ENCODE measurements at regions not wholly inside any gene's neighbourhood (a gene's known extent, or its start where the extent isn't known, plus 50 kb on each side); places are given as distances from the start of the nearest gene placed in this dataset.
"Not testable (repeated sequence)": the region's sequence is repeated elsewhere in the genome, so short reads cannot be mapped to it uniquely, and the experiment has no call there.

DNA sequence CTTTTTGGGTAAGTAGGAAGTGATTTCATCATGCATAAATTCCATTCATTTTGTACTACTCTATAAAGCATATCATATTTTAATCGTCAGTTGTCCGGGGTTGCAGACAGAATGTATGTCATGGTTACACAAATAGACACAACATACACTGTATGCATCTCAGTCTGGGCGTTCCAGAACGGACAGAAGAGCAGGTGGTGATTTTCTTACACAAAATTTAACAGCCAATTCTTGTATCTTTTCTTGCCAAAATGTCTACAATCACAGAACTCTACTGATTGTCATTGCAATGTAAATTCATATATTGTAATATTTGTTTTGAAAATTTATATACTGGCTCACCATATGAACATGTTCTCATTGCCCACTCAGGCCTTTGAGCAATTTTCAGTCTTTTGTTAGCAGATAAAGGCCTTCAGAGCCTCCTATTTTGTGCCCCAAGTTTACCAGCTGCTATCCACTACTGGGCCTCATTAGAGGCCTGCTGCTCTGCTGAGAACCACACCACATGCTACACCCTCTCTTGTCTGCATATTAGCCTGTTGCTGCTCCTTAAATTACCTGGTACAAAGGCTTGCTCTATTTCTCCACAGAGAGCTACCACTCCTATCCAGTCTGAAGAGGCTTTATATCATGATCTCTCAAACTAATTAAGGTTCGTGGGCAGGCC, 61.5 kb downstream of the PRDM13 start:
- DNase-seq (ENCODE audit: low read depth): no peak
- TF ChIP-seq, protein P1, sequence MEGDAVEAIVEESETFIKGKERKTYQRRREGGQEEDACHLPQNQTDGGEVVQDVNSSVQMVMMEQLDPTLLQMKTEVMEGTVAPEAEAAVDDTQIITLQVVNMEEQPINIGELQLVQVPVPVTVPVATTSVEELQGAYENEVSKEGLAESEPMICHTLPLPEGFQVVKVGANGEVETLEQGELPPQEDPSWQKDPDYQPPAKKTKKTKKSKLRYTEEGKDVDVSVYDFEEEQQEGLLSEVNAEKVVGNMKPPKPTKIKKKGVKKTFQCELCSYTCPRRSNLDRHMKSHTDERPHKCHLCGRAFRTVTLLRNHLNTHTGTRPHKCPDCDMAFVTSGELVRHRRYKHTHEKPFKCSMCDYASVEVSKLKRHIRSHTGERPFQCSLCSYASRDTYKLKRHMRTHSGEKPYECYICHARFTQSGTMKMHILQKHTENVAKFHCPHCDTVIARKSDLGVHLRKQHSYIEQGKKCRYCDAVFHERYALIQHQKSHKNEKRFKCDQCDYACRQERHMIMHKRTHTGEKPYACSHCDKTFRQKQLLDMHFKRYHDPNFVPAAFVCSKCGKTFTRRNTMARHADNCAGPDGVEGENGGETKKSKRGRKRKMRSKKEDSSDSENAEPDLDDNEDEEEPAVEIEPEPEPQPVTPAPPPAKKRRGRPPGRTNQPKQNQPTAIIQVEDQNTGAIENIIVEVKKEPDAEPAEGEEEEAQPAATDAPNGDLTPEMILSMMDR (IDR thresholded peaks at IDR 0.05; ENCODE audit: insufficient read depth, low read depth, low read length, missing control alignments): no peak
- no peak overlapping the region for H3K4me3 ChIP-seq (ENCODE audit: low read length)

- H3K4me3 ChIP-seq (ENCODE audit: low read length): no peak overlapping the region
- TF ChIP-seq, protein P1 (IDR thresholded peaks at IDR 0.05; ENCODE audit: insufficient read depth, low read depth, low read length, missing control alignments): no peak
- no peak for DNase-seq (ENCODE audit: low read depth)
These were observed 83.5 kb downstream of the PRDM13 start for GRCh38 chr6:99689916-99690685.

GRCh38 chr6:99702287-99702686, 95.7 kb downstream of the PRDM13 start:
- DNase-seq (ENCODE audit: low read depth); H3K4me3 ChIP-seq (ENCODE audit: low read length): not testable (repeated sequence)

DNA sequence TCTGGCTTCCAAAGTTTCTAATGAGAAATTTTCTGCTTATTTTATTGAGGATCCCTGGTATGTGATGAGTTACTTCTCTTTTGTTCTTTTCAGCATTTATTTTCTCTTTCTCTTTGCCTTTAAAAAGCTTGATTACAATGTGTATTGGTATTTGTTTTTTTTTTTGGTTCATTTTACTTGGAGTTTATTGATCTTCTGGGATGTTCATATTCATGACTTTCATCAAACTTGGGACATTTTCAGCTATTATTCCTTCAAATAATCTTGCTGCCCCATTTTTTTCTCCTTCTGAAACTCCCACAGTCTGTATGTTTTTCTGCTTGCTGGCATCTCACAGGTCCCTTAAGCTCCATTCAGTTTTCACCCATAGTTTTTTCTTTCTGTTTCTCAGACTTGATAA, 102.4 kb downstream of the PRDM13 start:
- DNase-seq (ENCODE audit: low read depth): no peak
- TF ChIP-seq, protein P1 (IDR thresholded peaks at IDR 0.05; ENCODE audit: insufficient read depth, low read depth, low read length, missing control alignments): no peak
- H3K4me3 ChIP-seq (ENCODE audit: low read length): no peak overlapping the region

- H3K4me3 ChIP-seq (ENCODE audit: low read length): no peak overlapping the region
- TF ChIP-seq, protein P1 (IDR thresholded peaks at IDR 0.05; ENCODE audit: insufficient read depth, low read depth, low read length, missing control alignments): no peak
- DNase-seq (ENCODE audit: low read depth): no peak
These were observed 104.7 kb downstream of the PRDM13 start for GRCh38 chr6:99711302-99711701.

DNA sequence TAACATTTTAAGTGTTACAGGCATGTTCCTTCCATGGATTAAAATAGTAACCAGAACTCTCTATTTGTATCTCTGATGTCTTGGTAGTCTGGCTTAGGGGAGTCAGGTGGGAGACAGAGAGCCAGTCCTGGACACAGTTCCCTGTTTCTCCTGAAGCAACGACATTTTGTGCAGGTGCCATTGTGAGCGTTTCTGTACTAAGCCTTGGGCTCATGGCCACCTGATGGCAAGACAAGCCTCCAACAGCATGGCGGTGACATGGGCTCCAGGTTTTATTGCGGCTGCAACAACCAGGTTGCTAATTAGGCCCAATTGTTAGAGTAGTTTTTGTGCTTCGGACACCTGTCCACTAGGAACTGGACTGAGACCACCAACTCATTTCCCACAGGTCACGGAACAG, 105.3 kb downstream of the PRDM13 start:
- no peak overlapping the region for H3K4me3 ChIP-seq (ENCODE audit: low read length)
- TF ChIP-seq, protein P1 (IDR thresholded peaks at IDR 0.05; ENCODE audit: insufficient read depth, low read depth, low read length, missing control alignments): no peak
- no peak for DNase-seq (ENCODE audit: low read depth)

DNA sequence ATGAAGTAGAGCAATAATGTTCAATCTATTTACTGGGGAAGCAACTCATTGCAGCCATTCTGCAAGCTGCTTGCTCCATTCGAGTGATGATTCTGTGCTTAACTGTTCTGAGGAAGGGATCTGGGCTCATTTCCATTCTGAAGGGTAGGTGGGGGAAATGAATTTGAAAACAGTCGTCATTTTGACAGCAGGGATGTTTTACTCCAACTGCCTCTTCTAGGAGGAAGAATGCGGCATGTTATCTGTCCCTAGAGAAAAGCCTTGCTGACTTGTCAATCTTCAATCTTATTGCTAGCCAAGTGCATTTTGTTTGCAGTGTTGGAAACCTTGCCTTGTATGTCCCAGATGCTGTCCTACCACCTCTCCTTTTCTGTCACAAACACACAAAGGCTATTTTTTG, 105.9 kb downstream of the PRDM13 start:
- TF ChIP-seq, protein P1 (IDR thresholded peaks at IDR 0.05; ENCODE audit: insufficient read depth, low read depth, low read length, missing control alignments): no peak
- no peak overlapping the region for H3K4me3 ChIP-seq (ENCODE audit: low read length)
- no peak for DNase-seq (ENCODE audit: low read depth)

DNA sequence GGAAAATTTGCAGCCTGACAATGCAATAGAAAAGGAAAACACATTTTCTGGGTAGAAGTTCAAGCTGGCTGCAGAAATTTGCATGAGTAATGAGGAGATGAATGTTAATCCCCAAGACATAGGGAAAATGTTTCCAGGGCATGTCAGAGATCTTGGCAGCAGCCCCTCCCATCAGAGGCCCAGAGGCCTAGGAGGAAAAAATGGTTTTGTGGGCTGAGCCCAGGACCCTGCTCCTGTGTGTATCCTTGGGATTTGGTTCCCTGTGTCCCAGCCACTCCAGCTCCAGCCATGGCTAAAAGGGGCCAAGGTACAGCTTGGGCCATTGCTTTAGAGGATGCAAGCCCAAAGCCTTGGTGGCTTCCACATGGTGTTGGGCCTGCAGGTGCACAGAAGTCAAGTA, 115.4 kb downstream of the PRDM13 start:
- not testable (repeated sequence) for H3K4me3 ChIP-seq (ENCODE audit: low read length); DNase-seq (ENCODE audit: low read depth)

DNA sequence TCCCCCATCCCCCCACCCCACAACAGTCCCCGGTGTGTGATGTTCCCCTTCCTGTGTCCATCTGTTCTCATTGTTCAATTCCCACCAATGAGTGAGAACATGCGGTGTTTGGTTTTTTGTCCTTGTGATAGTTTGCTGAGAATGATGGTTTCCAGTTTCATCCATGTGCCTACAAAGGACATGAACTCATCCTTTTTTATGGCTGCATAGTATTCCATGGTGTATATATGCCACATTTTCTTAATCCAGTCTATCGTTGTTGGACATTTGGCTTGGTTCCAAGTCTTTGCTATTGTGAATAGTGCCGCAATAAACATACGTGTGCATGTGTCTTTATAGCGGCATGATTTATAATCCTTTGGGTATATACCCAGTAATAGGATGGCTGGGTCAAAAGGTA, 123.6 kb downstream of the PRDM13 start:
- DNase-seq (ENCODE audit: low read depth); H3K4me3 ChIP-seq (ENCODE audit: low read length): not testable (repeated sequence)

All from epithelial cell of esophagus (primary cell).